HepG2 (cell line): ENCODE measurements at regions not wholly inside any gene's neighbourhood (a gene's known extent, or its start where the extent isn't known, plus 50 kb on each side); places are given as distances from the start of the nearest gene placed in this dataset.

Source experiments
- ATAC-seq: fragments of 200-7000 bp; cut with Tn5 transposase; 3 replicates; pipeline ENCODE4 v1.9.1; 2020; ENCODE audit warnings: mild to moderate bottlenecking, moderate library complexity
- BruUV-seq: library from RNA; stranded (reverse); fragments of 400-500 nt; replicated peaks from 2 replicates; lab custom pipeline; 2021; lab: Mats Ljungman, UMichigan
- CTCF ChIA-PET: fragments of 300-600 bp; formaldehyde crosslinking; extraction: SDS; loops from one replicate; lab custom pipeline; 2021; ENCODE audit warnings: low total read pairs, inconsistent platforms, low intra/inter-chr PET ratio; lab: Yijun Ruan, JAX
- POLR2A ChIA-PET: fragments of 350-600 bp; sonication (Branson Sonifier 250); formaldehyde crosslinking; loops from one replicate; lab custom pipeline; 2020; ENCODE audit warnings: antibody characterized with exemption, inconsistent platforms; lab: Yijun Ruan, JAX
- DNase-seq: peaks from one replicate; pipeline ENCODE4 v3.0.0-alpha.2; 2015; ENCODE audit warnings: low spot score
- FAIRE-seq: peaks from 3 replicates; lab custom pipeline; 2011; peaks lifted over from hg19 to GRCh38; lab: Jason Lieb, UNC
- H2AFZ ChIP-seq: one replicate; pipeline ENCODE4 v1.6.1; 2011; ENCODE audit warnings: low read length, inconsistent platforms
- H3K27ac ChIP-seq: fragments of 300-600 bp; 3 replicates; pipeline ENCODE4 v1.8.0; 2011; ENCODE audit warnings: mixed run types, mild to moderate bottlenecking, mixed read lengths, low read length, inconsistent platforms; ENCODE audit not compliant: insufficient read depth; ENCODE audit errors: extremely low read length
- H3K27me3 ChIP-seq, 2 experiments: fragments of 200-600 bp in 1 of 2; 2 replicates in 1 of 2; 3 replicates in 1 of 2; pipeline versions ENCODE4 v1.6.0 to v1.8.0; 2011; ENCODE audit warnings: low read length in 2 of 2, mild to moderate bottlenecking in 2 of 2, moderate library complexity in 2 of 2, inconsistent platforms in 1 of 2; ENCODE audit not compliant: insufficient read depth in 2 of 2, control insufficient read depth in 1 of 2
- H3K36me3 ChIP-seq, 2 experiments: fragments of 200-600 bp in 1 of 2; replicated peaks in 1 of 2; 2 replicates in 1 of 2; 3 replicates in 1 of 2; pipeline versions ENCODE4 v1.5.1 to v1.8.0; 2011; ENCODE audit warnings: low read length in 2 of 2, inconsistent platforms in 1 of 2; ENCODE audit not compliant: insufficient read depth in 2 of 2, control insufficient read depth in 1 of 2
- H3K4me1 ChIP-seq: 2 replicates; pipeline ENCODE4 v1.5.1; 2012; ENCODE audit warnings: low read length, inconsistent platforms; ENCODE audit not compliant: insufficient read depth
- H3K4me2 ChIP-seq: 2 replicates; pipeline ENCODE4 v1.6.0; 2011; ENCODE audit warnings: low read depth, low read length, inconsistent platforms
- H3K4me3 ChIP-seq, 3 experiments: fragments of 200-600 bp in 1 of 3; sonication (generic), shearing (Covaris generic) in 1 of 3; replicated peaks in 1 of 3; 2 replicates each; pipeline ENCODE4 v1.5.1; 2011 to 2016; ENCODE audit warnings: low read length in 3 of 3, inconsistent platforms in 2 of 3, low read depth in 2 of 3, mild to moderate bottlenecking in 2 of 3, control low read depth in 1 of 3, mixed read lengths in 1 of 3; ENCODE audit not compliant: insufficient read depth in 1 of 3
- H3K79me2 ChIP-seq: one replicate; pipeline ENCODE4 v1.6.1; 2011; ENCODE audit warnings: low read length, inconsistent platforms; ENCODE audit not compliant: insufficient read depth
- H3K9ac ChIP-seq: 2 replicates; pipeline ENCODE4 v1.6.0; 2011; ENCODE audit warnings: mild to moderate bottlenecking, low read depth, low read length, inconsistent platforms; ENCODE audit not compliant: insufficient read depth
- H3K9me3 ChIP-seq: 2 replicates; pipeline ENCODE4 v1.5.1; 2012; ENCODE audit warnings: mild to moderate bottlenecking, low read length
- H4K20me1 ChIP-seq: 2 replicates; pipeline ENCODE4 v1.6.0; 2011; ENCODE audit warnings: inconsistent platforms, mild to moderate bottlenecking, low read length, moderate library complexity; ENCODE audit not compliant: insufficient read depth
- ARHGAP35 ChIP-seq: sonication (generic); formaldehyde crosslinking; IDR thresholded peaks from 2 replicates; pipeline ENCODE4 v1.9.0; 2022; ENCODE audit warnings: mild to moderate bottlenecking, inconsistent platforms, moderate library complexity, missing genetic modification reagents, borderline replicate concordance
- EZH2 ChIP-seq: conservative IDR thresholded peaks from 2 replicates; pipeline ENCODE4 v1.6.1; 2012; ENCODE audit warnings: mild to moderate bottlenecking, low read depth, low read length, moderate library complexity
- NFE2 ChIP-seq: sonication (generic); formaldehyde crosslinking; IDR thresholded peaks from 2 replicates; pipeline ENCODE4 v1.4.0; 2020; ENCODE audit warnings: missing genetic modification reagents
- NFYC ChIP-seq: IDR thresholded peaks from 2 replicates; pipeline ENCODE4 v1.6.1; 2016; ENCODE audit warnings: missing genetic modification reagents, missing compliant biosample characterization
- POLR2AphosphoS2 ChIP-seq: IDR thresholded peaks from 2 replicates; pipeline ENCODE4 v1.6.1; 2011; ENCODE audit warnings: low read depth, low read length, improper control_type of control experiment
- SMARCC2 ChIP-seq: fragments of 450-650 bp; IDR thresholded peaks from 2 replicates; pipeline ENCODE4 v1.6.1; 2017; ENCODE audit warnings: antibody characterized with exemption, mild to moderate bottlenecking
- SMC3 ChIP-seq: IDR thresholded peaks from 2 replicates; pipeline ENCODE4 v1.6.1; 2011; ENCODE audit warnings: low read length, improper control_type of control experiment
- SYNCRIP ChIP-seq: fragments of 200-400 bp; formaldehyde crosslinking; IDR thresholded peaks from 2 replicates; pipeline ENCODE4 v1.6.1; 2018; ENCODE audit warnings: mild to moderate bottlenecking, low read depth, low read length; ENCODE audit not compliant: insufficient read depth
- ZFAT ChIP-seq: sonication (generic); formaldehyde crosslinking; conservative IDR thresholded peaks from 2 replicates; pipeline ENCODE4 v1.8.1; 2023; ENCODE audit warnings: missing genetic modification reagents, inconsistent platforms
- ZNF451 ChIP-seq: sonication (generic); formaldehyde crosslinking; IDR thresholded peaks from 2 replicates; pipeline ENCODE4 v1.5.0; 2020; ENCODE audit warnings: mild to moderate bottlenecking, missing genetic modification reagents
- ZNF615 ChIP-seq: sonication (generic); formaldehyde crosslinking; IDR thresholded peaks from 2 replicates; pipeline ENCODE4 v1.5.0; 2020; ENCODE audit warnings: mild to moderate bottlenecking, missing genetic modification reagents, borderline replicate concordance
- ZNF761 ChIP-seq: sonication (generic); formaldehyde crosslinking; conservative IDR thresholded peaks from 2 replicates; pipeline ENCODE4 v1.4.0; 2020; ENCODE audit warnings: mild to moderate bottlenecking, missing genetic modification reagents
- ZNF768 ChIP-seq: sonication (generic); formaldehyde crosslinking; IDR thresholded peaks from 2 replicates; pipeline ENCODE4 v1.4.0; 2020; ENCODE audit warnings: missing genetic modification reagents
- ZNF775 ChIP-seq: sonication (generic); formaldehyde crosslinking; IDR thresholded peaks from 2 replicates; pipeline ENCODE4 v1.4.0; 2020; ENCODE audit warnings: missing genetic modification reagents, mild to moderate bottlenecking, moderate library complexity, borderline replicate concordance
- ZNF788 ChIP-seq: sonication (generic); formaldehyde crosslinking; IDR thresholded peaks from 2 replicates; pipeline ENCODE4 v1.5.0; 2020; ENCODE audit warnings: mild to moderate bottlenecking, missing genetic modification reagents, borderline replicate concordance
- WGBS: methylation state at CpG from one replicate; pipeline ENCODE4 v1.1.6; 2017; ENCODE audit warnings: low lambda C conversion rate; 5-methylcytosine and 5-hydroxymethylcytosine counted together
- in situ Hi-C: cut with HindIII; loops from 2 replicates; pipeline ENCODE4 v1.10.0; 2017; ENCODE audit warnings: low pct_unique_long_range_greater_than_20kb; ENCODE audit not compliant: extremely low pct_ligation_motif_present
- intact Hi-C: fragments of 100-400 bp; cut with micrococcal nuclease; formaldehyde crosslinking; loops from one replicate; pipeline ENCODE4 v1.10.0; 2022; ENCODE audit not compliant: unreplicated experiment
- TF ChIP-seq, protein P1 (sequence below): sonication (generic); formaldehyde crosslinking; IDR thresholded peaks from 2 replicates; pipeline ENCODE4 v1.5.0; 2020; ENCODE audit warnings: mild to moderate bottlenecking, missing genetic modification reagents
- TF ChIP-seq, protein P2 (sequence below): sonication (generic); IDR thresholded peaks from 2 replicates; pipeline ENCODE4 v1.6.1; 2016; ENCODE audit warnings: low read depth, borderline replicate concordance
- TF ChIP-seq, protein P3 (sequence below): sonication (generic); formaldehyde crosslinking; conservative IDR thresholded peaks from 2 replicates; pipeline ENCODE4 v1.8.0; 2022; ENCODE audit warnings: low read depth, missing genetic modification reagents
- TF ChIP-seq, protein P4 (sequence below): sonication (generic); formaldehyde crosslinking; IDR thresholded peaks from 2 replicates; pipeline ENCODE4 v1.8.0; 2022; ENCODE audit warnings: mild to moderate bottlenecking, missing genetic modification reagents

DNA sequence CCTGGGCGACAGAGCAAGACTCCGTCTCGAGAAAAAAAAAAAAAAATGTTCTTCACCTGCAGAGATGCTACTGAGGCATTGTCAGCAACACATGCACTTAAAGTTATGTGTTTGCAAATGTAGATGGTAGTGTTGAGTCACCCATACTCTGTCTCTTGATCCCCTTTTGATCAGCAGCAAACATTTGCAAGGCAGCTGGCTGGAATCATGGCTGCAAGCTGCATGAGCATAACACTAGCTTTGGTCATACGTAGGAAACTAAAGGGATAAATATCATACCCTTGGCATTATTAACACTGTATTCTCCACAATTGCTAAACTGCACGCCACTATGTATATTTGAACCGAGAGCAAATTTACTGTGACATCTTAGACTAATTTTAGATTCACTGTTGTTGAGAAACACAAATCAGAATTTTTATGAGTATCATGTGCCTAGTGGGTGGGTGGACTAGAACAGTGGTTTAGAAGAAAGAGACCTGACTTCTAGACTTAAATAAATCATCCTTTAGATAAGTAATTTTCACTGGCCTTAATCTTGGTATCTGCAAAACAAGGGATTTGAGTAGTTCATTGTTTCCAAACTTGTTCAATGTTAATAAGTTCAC lies 229.3 kb upstream of the MEOX2 start:
- no peak overlapping the region for H3K9ac ChIP-seq
- CTCF ChIA-PET, result no interaction called here
- no peak overlapping the region for H3K27ac ChIP-seq
- no peak overlapping the region for H3K4me2 ChIP-seq
- no peak for ATAC-seq
- H2AFZ ChIP-seq, result no peak overlapping the region
- no peak overlapping the region for H3K4me3 ChIP-seq
- H3K9me3 ChIP-seq, result peaks cover 7% of the 10 kb centered on the region; the same call in 1 of the 2 replicates
- no peaks in the 10 kb centered on the region for H3K4me1 ChIP-seq
- H3K79me2 ChIP-seq, result no peaks in the 10 kb centered on the region
- TF ChIP-seq, protein P1, sequence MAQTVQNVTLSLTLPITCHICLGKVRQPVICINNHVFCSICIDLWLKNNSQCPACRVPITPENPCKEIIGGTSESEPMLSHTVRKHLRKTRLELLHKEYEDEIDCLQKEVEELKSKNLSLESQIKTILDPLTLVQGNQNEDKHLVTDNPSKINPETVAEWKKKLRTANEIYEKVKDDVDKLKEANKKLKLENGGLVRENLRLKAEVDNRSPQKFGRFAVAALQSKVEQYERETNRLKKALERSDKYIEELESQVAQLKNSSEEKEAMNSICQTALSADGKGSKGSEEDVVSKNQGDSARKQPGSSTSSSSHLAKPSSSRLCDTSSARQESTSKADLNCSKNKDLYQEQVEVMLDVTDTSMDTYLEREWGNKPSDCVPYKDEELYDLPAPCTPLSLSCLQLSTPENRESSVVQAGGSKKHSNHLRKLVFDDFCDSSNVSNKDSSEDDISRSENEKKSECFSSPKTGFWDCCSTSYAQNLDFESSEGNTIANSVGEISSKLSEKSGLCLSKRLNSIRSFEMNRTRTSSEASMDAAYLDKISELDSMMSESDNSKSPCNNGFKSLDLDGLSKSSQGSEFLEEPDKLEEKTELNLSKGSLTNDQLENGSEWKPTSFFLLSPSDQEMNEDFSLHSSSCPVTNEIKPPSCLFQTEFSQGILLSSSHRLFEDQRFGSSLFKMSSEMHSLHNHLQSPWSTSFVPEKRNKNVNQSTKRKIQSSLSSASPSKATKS (CRISPR knock-in tag), result no peak
- TF ChIP-seq ZNF775 (CRISPR knock-in tag) (no peak), ARHGAP35 (CRISPR knock-in tag) (no peak), ZNF615 (CRISPR knock-in tag) (no peak), ZNF768 (CRISPR knock-in tag) (no peak), NFYC (CRISPR knock-in tag) (no peak), ZNF788 (no peak), SMARCC2 (no peak), NFE2 (CRISPR knock-in tag) (no peak), ZNF761 (CRISPR knock-in tag) (no peak), ZFAT (no peak), POLR2AphosphoS2 (no peak), ZNF451 (CRISPR knock-in tag) (no peak), SMC3 (no peak), EZH2 (no peak), SYNCRIP (no peak)
- TF ChIP-seq, protein P2, sequence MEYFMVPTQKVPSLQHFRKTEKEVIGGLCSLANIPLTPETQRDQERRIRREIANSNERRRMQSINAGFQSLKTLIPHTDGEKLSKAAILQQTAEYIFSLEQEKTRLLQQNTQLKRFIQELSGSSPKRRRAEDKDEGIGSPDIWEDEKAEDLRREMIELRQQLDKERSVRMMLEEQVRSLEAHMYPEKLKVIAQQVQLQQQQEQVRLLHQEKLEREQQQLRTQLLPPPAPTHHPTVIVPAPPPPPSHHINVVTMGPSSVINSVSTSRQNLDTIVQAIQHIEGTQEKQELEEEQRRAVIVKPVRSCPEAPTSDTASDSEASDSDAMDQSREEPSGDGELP, result no peak
- TF ChIP-seq, protein P3, sequence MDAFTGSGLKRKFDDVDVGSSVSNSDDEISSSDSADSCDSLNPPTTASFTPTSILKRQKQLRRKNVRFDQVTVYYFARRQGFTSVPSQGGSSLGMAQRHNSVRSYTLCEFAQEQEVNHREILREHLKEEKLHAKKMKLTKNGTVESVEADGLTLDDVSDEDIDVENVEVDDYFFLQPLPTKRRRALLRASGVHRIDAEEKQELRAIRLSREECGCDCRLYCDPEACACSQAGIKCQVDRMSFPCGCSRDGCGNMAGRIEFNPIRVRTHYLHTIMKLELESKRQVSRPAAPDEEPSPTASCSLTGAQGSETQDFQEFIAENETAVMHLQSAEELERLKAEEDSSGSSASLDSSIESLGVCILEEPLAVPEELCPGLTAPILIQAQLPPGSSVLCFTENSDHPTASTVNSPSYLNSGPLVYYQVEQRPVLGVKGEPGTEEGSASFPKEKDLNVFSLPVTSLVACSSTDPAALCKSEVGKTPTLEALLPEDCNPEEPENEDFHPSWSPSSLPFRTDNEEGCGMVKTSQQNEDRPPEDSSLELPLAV (CRISPR knock-in tag), result no peak
- TF ChIP-seq, protein P4, sequence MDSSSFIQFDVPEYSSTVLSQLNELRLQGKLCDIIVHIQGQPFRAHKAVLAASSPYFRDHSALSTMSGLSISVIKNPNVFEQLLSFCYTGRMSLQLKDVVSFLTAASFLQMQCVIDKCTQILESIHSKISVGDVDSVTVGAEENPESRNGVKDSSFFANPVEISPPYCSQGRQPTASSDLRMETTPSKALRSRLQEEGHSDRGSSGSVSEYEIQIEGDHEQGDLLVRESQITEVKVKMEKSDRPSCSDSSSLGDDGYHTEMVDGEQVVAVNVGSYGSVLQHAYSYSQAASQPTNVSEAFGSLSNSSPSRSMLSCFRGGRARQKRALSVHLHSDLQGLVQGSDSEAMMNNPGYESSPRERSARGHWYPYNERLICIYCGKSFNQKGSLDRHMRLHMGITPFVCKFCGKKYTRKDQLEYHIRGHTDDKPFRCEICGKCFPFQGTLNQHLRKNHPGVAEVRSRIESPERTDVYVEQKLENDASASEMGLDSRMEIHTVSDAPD (CRISPR knock-in tag), result no peak
- TF ChIP-seq, all 625 proteins: peak for 0
- Histone ChIP-seq H3K27me3 (no peaks in the 10 kb centered on the region), H3K36me3 (no peaks in the 10 kb centered on the region), H4K20me1 (no peaks in the 10 kb centered on the region)
- DNase-seq, result no peak
- in situ Hi-C loops, result no loop called here
- no TSS peak for BruUV-seq
- FAIRE-seq, result no peak
- intact Hi-C loops, result no loop called here
- POLR2A ChIA-PET, result no interaction called here
- 35% methylated on average over 6 of the region's 6 CpGs for WGBS
